Breast epithelium (tissue), 3 donors: ENCODE measurements at regions not wholly inside any gene's neighbourhood (a gene's known extent, or its start where the extent isn't known, plus 50 kb on each side); places are given as distances from the start of the nearest gene placed in this dataset.

Experiments
- CTCF ChIP-seq, 3 donors: fragments of 450-650 bp; IDR thresholded peaks; one replicate each; pipeline ENCODE4 v1.5.1; 2016 to 2017; ENCODE audit warnings: antibody characterized with exemption in 3 of 3, mild to moderate bottlenecking in 3 of 3, moderate library complexity in 3 of 3
- POLR2A ChIP-seq: fragments of 450-650 bp; IDR thresholded peaks from one replicate; pipeline ENCODE4 v1.6.1; 2016; ENCODE audit warnings: antibody characterized with exemption, mild to moderate bottlenecking, moderate library complexity
- POLR2AphosphoS5 ChIP-seq, 3 donors: sonication (generic); formaldehyde crosslinking; IDR thresholded peaks; one replicate each; pipeline ENCODE4 v1.6.1; 2017; ENCODE audit warnings: antibody characterized with exemption in 3 of 3

- TF ChIP-seq CTCF (IDR thresholded peaks at IDR 0.05), result no peak
- no peak for TF ChIP-seq POLR2AphosphoS5 (IDR thresholded peaks at IDR 0.05)
- TF ChIP-seq POLR2A, result no peak
Observed at GRCh38 chr2:188023035-188023434, 268.6 kb upstream of the GULP1 start.
